SK-N-DZ (cell line): ENCODE measurements at regions not wholly inside any gene's neighbourhood (a gene's known extent, or its start where the extent isn't known, plus 50 kb on each side); places are given as distances from the start of the nearest gene placed in this dataset.
A peak's percentile ranks its signal among the peaks of the same experiment; 100 is the strongest.

Source experiments
- DNase-seq: peaks from one replicate; pipeline ENCODE4 v3.0.0-alpha.2; 2015; ENCODE audit warnings: low spot score

DNA sequence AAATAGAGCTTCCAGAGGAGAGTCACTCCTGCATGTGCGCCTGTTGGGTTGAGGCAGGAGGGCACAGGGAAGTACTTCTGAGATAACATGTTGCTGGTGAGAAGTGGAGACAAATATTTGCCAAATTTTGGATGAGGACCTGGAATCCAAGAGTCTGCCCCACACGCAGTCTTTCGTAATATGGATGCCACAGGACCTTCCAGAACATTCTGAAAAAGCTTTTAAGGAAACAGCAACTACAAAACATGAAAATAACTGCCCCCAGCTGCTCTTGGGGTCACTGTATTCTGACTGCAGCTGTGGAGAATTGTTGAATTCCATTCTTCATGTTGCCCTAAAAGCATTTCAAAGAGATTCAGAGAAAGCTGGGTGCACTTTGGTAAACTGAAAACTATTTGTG, 227.5 kb downstream of the C1D start:
- no peak for DNase-seq

DNA sequence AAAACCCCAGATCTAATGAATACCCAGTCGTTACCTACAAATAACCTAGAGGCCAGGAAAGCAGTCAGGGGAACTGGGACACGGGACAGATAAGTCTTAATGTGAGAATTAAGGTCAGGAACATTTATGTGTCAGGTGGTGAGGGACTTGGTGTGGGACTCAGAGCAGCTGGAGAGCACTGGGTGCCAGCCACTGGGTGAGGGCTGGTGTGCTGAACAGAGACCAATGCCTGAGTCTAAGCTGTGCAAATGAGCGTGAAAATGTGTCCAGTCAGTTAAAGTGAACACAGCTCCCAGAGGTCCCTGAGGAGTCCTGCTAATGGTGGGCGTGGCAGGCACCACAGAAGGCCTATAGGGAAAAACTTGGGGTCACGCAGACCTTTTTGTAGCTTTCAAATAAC, 225.9 kb downstream of the C1D start:
- DNase-seq, result no peak

DNA sequence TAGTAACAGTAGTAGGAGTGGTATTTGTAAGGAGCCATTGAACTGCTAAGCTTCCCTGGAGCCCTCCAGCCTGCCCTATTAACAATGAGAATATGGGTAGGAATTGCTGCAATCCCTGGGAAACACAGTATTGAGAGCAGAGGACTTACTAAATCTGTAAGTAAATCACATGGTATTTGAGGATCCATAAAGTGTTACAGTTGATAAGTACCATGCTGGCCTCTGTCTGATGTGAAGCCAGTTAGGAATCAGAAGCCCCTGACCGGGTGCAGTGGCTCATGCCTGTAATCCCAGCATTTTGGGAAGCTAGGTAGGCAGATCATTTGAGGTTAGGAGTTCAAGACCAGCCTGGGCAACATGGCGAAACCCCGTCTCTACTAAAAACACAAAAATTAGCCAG, 224.6 kb downstream of the C1D start:
- no peak for DNase-seq

DNA sequence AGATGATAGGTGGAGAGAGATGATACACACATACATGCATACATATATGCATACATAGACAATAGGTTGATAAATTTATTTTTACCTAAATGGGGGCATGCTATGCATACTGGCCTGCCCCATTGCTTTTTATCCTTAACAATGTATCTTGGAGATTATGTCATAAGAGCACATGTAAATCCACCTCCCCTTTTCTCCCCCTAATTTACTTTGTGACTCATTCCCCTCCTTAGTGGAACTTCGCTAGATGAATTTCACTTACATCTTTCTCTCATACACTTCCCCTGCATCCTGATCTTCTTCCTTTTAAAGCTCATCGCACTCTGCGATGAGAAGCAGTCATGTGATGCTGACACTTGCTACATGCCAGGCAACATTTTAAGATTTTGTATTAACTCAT, 223.6 kb downstream of the C1D start:
- no peak for DNase-seq

DNA sequence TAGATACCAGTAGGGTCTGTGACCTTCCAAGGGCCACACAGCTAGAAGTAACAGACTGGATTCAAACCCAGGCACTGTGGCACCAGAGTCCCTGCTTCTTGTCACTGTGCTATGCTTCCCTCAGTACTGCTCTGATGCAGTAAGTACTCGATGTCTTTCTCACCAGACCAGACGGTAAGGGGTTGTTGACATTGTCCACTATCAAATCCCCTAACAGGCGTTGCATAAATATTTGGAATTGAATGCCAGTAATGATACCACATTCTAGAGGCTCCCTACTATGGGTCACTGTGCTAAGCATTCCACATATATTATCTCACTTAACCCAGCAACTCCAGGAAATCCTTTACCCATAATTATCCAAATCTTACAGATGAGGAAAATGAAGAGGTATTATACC, 223.1 kb downstream of the C1D start:
- DNase-seq, result no peak

DNA sequence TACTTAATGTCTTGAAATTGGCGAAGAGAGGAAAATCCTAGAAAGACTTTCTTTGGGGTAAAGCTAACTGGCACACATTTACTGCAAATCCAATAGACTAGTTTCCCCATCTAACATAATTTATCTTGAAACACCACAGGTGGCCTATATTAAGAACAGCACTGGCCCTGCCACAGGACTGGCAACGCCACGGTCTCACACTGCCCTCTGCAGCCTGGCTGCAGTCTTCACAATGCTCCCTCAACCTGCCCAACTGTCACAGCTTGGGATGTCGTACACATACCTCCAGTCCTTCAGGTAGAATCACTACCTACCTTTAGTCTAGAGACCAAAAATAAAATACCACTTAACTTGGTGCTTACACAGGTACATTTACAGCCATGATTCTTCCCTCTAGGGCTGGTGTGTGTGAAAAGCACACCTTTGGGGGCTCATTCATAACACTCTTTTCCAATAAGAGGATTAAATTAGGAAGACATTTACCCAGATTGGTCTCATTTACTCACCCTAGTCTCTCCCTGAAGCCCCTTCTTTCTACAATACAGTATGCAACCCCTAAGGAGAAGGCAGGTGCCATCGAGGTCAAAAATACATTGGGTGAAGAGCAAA, 222.2 kb downstream of the C1D start:
- DNase-seq, result peak; percentile 90

DNA sequence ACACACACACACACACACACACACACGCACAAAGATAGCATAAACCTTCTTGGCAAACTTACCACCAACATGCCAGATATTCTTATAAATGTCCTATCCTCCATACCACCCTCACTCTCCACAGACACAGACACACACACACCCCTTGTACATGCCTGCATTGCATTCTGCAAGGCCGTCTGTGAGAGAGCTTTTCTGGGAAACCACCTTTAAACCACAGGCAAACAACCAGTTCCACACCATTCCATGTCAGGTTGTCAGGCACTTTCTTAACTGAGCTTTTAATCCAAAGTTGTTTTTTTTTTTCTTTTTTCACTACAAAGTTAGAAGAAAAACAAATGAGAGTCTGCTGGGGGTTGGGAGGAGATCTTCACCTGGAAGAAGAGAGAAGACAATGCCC, 221.1 kb downstream of the C1D start:
- DNase-seq, result no peak

DNA sequence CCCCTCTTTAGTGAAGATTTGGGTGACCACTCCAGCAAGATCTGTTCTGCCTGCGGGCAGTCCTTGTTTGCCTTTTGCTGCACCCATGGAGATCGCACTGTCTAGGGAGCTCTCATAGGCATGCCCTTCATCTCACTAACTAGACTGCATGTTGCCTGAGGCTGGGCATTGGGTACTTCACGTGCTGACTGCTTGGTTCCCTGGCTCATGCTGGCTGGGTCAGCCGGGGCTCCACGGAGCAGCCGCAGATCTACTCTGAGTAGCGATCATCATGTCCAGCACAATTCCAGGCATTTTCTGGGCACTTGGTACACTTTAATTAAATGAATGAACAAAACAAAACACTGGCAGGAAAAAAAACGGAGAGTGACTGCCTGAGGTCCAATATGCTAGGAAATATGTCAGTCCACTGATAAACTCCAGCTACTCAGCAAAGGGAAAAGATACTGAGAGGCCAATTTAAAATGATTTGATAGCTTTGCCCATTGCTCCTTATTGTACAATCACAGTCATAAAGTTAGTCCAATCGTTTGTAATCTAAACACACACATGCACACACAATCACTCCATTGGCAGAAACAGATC, 220.3 kb downstream of the C1D start:
- DNase-seq, result no peak

DNA sequence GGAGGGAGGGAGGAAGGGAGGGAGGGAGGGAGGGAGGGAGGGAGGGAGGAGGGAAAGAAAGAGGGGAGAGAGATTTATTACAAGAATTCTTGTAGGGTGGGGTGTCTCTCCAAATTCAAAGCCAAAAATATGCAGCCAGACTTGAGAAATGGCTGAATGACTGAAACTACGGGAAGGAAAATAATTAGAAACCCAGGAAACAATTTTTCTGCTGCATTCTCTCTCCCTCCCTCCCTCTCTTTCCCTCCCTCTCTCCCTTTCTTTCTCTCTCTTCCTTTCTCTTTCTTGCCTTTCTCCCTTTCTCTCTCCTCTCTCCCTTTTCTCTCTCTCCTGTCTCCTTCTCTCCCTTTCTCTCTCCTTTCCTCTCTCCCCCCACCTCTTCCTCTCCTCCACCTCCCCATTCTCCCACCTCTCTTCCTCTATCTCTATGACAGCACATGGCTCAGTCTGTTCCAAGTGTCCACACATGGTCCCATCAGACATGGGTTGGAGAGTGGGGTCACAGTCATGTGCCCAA, 218.7 kb downstream of the C1D start:
- DNase-seq, result no peak

DNA sequence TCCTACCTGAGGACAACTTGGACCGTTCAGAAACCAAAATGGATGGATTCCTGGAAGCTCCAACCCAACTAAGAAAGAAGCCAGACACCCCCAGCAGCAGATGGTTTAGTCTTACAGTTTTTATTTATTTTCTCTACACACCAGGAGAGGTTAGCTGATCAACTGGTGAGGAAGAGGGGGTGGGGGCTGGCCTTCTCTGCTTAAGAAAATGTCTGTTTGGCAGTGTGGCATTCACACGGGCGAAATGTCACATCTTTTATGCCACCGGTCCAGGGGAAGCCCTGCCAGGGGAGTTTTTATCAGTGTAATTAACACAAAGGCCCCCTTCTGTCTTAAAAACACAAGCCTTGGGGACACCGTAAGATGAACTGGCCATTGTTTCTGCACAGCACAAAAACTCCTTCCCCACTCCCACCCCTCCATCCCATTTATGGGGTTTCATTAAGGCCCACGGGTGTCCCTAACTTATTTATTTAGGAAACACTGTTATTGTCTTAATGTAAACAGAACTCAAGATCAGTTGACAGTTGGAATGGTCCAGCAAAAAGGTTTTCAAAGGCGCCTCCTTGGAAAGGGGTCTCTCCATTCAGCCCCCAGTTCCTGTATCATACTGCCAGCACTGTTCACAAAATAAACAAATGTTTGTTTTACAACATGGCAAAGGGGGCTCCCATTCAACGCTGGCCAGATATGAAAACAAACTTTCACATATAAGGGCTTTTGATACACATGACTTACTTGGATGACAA, 217.0 kb downstream of the C1D start:
- DNase-seq, result no peak

DNA sequence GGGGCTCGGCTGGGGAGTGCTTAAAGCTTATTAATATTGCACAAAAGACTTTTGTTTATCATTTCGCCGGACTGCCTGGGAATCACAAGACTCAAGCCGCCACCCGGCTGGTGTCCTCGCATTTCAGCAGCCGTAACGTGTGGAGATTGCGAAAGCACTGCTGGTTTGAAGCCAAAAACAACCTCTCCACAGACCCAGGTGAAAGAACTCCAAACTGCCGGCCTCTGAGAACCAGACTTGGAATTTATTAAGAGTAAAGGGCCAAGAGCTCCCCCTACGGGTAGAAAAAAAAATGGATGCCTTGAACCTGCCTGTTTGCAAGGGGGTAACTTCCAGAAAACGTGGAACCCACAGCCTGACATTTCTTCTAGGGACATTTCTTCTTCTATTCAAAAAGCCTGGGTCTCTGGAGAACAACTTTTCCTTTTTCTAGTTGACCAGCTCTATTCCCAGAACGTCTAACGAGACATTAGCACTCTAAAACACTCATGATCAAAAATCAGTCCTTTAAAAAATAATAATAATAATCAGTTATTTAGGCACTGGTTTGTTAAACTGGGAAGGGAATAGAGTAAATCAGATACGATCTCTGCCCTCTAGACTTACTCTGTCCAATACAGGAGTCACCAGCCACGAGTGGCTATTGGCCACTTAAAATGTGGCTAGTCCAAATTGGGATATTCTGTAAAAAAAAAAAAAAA, 216.3 kb downstream of the C1D start:
- DNase-seq, result peak; percentile 83

DNA sequence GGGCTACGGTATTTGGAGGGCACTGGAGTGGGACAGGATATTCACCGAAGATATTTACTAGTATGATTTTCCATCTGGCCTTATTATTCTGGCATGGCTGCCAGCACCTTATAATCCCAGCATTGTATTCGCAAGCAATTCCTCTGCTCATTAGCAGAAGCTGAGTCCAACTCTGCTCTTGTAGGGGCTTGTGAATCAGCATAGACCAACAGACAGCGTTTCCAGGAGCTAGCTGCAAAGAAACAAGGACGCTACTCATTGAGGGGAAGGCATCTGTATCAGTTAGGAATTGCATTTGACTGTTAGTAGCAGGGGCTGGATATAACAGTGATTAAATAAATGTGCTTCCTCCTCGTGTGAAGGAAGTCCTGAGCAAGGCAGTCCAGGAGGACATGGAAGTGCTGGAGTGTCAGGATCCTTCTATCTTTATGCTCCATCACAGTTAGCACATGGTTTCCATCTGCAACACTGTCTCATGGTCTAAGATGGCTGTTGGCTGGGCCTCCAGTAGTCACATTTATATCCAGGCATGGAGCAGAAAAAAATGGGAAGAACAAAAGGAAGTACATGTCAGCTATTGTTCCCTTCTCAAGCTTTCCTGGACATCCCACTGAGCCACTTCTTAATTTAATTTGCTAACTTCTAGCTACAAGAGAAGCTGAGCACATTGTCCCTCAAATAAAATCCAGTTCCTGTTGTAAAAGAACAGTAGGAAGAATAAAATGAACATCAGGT, 214.1 kb downstream of the C1D start:
- no peak for DNase-seq

DNA sequence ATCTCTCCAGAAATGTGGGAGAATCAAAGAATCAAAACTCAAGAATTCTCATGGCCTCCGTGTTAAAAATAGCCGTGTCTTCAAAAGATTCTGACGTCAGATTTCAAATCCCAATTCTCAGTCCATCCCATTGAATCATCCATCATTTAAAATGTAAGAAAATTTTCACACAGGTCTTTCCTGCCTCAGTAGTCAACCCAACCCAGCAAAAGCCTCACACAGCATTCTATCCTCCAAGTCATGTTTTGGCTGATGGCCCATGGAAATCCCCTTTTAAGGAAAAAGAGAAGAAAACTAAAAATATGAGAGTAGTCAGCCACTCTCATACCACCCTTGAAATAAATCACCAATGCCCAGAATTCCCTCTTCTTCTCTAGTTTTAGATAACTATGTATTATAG, 211.8 kb downstream of the C1D start:
- no peak for DNase-seq

DNA sequence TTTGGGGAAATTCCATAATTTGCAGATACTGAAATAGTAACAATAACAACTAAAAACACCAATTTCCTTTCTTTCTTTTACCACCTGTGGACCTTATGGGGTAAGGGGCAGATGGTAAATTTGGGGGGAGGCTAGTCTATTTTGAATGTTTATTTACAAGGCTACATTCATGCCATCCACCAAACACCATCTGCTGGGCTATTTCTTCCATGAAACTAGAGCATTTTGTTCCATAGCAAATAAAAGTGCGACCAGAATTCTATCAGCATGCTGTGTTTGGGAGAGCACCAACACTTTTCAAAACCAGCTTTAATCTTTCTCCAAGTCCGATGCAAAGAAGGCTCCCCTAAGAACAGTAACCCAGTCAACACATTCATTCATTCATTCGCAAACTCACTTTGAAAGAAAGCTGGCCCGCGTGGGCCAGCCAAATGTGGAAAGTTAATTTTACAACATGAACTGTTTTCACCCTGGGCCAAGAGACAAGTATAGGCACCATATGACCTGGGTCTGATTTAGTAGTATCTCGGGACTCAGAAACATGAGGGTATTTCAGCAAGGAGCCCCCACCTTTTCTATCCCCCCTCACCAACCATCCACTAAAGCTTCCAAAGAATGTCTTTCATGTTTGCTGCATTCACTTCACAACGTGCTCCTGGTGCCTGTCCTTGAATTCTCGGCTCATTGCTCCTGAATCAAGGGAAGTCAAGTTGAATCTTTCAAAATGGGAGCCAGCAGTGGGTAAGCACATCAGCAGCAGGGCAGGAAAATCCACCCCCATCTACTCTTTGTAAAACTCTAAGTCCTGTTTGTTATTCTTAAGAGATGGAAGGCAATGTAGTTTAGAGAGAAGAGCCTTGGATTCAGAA, 210.6 kb downstream of the C1D start:
- no peak for DNase-seq

DNA sequence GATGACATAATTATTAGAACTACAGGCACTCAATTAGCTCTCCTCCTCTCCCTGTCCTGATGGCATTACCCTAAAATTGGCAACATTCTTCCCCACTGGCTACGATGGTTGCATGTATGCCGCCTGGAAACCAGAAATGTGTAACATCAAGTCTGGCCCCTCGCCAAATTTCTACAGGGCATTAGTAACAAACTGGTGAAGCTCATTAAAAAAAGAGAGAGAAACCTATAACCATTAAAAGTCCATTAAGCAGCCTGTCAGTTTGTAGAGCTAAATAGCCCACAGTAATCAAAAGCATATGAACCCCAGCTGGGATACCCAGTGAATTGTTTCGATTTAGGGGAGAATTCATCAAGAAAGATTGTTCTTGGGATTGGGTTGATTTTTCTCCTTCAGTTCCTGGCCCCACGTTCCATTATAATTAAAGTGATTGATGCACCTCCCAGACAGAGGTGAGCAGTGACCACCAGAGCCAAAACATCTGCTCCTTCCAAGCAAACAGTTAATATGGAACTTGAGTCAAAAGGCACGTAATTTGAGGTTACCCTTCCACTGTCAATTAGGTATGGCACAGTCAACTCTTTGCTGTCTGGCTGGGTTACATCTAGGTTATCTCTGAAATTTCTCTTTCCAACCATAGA, 208.6 kb downstream of the C1D start:
- no peak for DNase-seq

DNA sequence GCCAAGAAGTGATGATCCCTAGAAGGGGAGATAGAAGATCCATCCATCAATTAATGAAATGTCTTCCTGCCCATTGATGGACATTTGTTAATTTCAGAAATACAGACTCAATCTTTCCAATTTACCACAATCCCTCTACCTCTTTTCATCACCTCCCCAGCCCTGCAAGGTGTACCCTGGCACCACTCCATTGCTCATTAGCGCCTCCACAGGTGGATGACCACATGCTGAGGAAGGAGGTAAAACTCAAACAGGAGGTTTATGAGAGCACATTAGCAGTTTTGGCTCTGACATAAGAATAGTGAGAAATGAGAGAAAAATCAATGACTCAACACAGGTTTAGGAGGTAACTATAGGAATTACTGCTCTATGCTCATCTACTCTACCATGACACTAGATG, 208.0 kb downstream of the C1D start:
- no peak for DNase-seq

DNA sequence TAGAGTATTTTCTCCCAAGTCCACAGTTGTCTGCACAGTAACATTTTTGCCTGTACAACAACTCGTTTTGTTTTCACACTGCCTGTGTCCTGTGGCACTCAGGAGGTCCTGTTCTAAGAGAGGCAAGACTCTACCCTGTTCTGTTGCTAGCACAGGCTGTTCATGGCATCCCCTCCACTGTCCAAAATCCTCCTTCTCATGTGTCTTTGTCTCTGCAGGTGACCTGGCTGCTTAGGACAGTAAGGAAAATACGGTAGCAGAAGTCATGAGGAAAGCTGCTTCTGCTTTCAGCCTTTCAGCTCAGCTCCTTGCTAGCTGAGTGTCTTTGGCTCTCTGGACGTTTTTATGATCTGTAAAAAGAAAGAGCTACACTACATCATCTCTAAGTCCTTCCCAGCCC, 205.9 kb downstream of the C1D start:
- DNase-seq, result no peak

DNA sequence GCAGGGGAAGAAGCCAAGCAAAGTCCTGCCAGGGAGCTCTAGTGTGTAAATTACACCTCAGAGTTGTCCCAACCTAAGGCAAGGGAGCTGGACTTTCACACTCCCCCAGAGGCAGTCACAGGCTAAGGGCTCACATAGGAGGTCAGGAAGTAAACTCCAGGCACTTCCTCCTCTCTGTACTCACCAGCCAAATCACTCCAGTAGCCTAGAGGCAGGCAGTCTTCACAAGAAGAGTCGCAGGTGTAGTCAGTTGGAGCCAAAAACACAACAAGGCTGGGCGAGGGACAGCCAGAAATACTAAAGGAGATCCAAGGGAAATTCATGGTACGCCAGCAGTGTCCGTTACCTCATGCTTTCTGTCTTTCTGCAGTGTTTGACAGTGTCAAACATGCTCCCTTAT, 205.0 kb downstream of the C1D start:
- DNase-seq, result no peak

DNA sequence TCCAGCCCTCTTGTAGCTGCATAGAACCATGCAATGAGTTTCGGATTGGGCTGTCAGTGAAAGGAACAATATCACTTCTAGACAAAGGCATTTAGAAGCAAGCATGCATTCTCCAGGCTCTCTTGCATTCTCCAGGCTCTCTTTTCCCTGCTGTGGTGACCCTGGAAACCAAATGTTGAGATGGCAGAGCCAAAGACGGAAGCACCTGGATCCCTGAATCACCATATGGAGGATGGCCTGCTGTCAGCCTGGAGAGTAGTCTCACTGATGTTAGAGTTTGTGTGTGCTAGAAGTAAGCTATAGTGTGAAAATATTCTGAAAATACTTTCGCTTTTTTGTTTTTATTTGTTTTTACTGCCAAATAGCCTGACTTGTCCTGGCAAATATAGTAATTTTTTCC, 203.9 kb downstream of the C1D start:
- DNase-seq, result no peak

DNA sequence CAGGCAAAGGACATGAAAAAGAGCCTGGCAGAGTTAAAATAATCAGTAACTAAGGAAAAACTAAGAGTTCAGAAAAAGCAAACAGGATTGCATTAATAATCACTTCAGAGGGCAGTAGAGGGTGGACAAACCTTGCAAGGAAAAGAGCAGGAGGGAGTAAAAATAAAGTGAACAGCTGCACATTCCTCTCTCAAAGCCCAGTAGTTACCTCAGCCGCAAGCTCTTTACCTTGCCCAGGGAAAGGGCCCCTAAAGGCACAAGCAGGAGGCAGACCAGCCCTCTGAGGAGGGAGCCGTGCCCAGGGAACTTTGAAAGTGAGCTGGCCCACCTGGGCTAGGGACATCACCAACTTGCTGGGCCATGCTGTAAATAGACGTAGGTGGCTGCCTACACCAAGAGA, 196.9 kb downstream of the C1D start:
- no peak for DNase-seq
